ENCODE measurements at regions not wholly inside any gene's neighbourhood (a gene's known extent, or its start where the extent isn't known, plus 50 kb on each side); places are given as distances from the start of the nearest gene placed in this dataset.

DNA sequence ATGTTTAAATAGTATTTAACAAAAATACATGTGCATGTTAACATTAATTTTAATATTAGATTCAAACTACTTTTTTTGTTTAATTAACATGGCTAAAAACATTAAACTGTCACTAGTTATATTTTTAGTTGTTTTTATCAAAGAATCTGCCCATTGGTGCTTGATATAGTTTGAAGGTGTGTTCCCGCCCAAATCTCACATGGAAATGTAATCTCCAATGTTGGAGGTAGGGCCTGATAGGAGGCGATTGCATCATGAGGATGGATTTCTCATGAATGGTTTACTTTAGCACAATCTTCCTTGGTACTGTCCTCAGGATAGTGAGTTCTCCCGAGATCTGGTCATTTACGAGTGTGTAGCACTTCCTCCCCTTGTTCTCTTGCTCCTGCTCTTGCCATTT, 2459.4 kb downstream of the PCDH9 start:
- TF ChIP-seq, protein P1, sequence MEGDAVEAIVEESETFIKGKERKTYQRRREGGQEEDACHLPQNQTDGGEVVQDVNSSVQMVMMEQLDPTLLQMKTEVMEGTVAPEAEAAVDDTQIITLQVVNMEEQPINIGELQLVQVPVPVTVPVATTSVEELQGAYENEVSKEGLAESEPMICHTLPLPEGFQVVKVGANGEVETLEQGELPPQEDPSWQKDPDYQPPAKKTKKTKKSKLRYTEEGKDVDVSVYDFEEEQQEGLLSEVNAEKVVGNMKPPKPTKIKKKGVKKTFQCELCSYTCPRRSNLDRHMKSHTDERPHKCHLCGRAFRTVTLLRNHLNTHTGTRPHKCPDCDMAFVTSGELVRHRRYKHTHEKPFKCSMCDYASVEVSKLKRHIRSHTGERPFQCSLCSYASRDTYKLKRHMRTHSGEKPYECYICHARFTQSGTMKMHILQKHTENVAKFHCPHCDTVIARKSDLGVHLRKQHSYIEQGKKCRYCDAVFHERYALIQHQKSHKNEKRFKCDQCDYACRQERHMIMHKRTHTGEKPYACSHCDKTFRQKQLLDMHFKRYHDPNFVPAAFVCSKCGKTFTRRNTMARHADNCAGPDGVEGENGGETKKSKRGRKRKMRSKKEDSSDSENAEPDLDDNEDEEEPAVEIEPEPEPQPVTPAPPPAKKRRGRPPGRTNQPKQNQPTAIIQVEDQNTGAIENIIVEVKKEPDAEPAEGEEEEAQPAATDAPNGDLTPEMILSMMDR (IDR thresholded peaks at IDR 0.05): no peak
- no peak for TF ChIP-seq ZFX (IDR thresholded peaks at IDR 0.05; ENCODE audit: borderline replicate concordance)

Data from 22Rv1 (cell line).